ENCODE measurements at regions not wholly inside any gene's neighbourhood (a gene's known extent, or its start where the extent isn't known, plus 50 kb on each side); places are given as distances from the start of the nearest gene placed in this dataset.

DNA sequence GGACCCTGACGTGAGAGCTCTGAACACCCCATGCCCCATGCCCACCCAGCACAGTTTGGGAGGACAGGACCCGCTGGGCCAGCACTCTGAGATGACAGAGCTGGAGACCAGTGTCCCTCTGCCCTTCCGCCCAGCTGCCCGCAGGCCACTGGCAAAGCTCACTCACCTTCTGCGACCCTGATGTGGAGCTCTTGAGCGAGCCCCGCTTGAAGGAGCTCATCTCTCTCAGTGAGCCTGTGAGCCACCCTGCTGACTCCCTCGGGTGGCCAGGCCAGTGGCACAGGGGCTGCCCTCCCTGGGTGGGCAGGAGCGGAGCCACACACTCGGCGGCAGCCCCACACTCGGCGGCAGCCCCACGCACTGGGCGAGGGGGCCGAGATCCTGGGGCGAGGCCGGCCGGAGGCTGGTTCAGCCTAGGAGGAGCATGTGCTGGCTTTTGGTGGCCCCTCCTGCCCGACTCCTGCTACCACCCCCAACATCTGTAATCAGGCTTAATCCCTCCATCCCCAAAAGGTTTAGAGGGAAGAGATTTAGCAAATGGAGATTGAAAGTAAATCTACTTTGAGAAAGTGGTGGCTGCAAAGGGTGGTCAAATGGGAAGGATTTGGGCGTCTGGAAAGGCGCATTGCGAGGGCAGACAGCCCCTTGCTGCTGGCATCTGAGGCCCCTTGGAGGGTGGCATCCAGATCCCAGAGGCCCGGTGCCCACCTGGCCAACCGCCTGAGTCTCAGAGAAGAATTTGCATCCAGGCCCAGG, 59.4 kb upstream of the TRPM1 start:
- H3K27ac ChIP-seq: no peak overlapping the region
- H3K4me1 ChIP-seq: no peaks in the 10 kb centered on the region
- intact Hi-C loops (cut with DNase I; ENCODE audit: low total_unique reads): no loop called here
- H3K27me3 ChIP-seq: no peaks in the 10 kb centered on the region
- no peak overlapping the region for H3K4me3 ChIP-seq
- TF ChIP-seq POLR2A (IDR thresholded peaks at IDR 0.05): no peak
- TF ChIP-seq, protein P1, sequence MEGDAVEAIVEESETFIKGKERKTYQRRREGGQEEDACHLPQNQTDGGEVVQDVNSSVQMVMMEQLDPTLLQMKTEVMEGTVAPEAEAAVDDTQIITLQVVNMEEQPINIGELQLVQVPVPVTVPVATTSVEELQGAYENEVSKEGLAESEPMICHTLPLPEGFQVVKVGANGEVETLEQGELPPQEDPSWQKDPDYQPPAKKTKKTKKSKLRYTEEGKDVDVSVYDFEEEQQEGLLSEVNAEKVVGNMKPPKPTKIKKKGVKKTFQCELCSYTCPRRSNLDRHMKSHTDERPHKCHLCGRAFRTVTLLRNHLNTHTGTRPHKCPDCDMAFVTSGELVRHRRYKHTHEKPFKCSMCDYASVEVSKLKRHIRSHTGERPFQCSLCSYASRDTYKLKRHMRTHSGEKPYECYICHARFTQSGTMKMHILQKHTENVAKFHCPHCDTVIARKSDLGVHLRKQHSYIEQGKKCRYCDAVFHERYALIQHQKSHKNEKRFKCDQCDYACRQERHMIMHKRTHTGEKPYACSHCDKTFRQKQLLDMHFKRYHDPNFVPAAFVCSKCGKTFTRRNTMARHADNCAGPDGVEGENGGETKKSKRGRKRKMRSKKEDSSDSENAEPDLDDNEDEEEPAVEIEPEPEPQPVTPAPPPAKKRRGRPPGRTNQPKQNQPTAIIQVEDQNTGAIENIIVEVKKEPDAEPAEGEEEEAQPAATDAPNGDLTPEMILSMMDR (IDR thresholded peaks at IDR 0.05): no peak
- no peak for DNase-seq
- H3K36me3 ChIP-seq: no peaks in the 10 kb centered on the region
- no peaks in the 10 kb centered on the region for H3K9me3 ChIP-seq

DNA sequence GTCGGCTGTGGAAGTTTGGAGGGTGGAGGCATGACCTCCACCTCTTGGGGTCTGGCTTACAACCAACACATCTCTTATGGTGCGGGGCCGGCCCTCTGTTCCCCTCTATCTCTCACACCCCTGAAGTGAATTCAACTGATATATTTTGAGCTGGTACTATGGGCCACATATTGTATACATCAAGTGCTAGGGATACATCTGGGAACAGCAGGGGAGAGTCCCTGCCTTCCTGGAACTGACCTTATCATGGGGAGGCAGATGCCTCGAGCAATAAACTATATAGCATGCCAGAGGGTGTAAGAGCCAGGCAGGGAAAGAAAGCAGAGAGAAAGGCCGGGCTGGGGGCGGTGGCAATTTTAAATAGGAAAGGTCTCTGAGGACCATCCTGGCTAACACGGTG, 60.4 kb upstream of the TRPM1 start:
- Histone ChIP-seq H3K9me3 (no peaks in the 10 kb centered on the region), H3K4me3 (no peak overlapping the region), H3K27ac (no peak overlapping the region), H3K4me1 (no peaks in the 10 kb centered on the region), H3K27me3 (no peaks in the 10 kb centered on the region), H3K36me3 (no peaks in the 10 kb centered on the region)
- intact Hi-C loops (cut with DNase I; ENCODE audit: low total_unique reads): no loop called here
- no peak for DNase-seq
- TF ChIP-seq POLR2A (IDR thresholded peaks at IDR 0.05): no peak
- TF ChIP-seq, protein P1 (IDR thresholded peaks at IDR 0.05): no peak

DNA sequence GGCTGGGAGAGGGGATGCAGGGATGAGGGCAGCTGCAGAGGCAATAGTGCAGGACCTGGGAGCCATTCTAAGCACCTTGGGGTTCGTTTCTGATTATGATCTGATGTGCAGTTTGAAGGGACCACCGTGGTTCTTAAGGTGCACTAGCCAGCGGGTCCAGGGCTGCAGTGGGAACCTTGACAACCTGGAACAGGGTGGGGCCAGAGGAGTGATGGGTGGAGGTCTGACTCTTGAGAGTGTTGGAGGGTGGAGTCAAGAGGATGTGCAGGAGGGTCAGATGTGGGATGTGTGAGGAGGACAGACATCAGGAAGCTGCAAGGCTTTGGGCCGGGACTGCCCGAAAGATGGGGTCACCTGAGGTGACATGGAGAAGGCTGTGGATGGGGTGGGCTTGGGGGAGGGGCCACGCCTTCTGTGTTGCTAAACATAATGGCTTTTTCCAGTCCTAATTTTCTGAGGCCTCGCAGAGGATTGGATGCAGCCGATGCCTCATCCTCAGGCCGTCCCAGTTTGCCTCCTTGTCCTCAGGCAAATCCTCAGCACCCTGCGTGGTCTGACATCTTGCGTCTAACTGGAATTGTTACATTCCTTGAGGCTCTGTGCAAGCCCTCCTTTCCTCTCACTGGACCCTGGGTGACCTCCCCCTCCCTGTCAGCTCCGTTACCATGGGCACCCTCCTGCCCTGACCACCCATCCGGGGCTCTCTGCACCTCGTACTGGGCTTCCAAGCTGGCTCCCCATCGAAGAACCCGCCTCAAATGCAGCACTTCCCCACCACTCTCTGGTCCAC, 61.4 kb upstream of the TRPM1 start:
- no peak for DNase-seq
- no peaks in the 10 kb centered on the region for H3K27me3 ChIP-seq
- no peak overlapping the region for H3K27ac ChIP-seq
- intact Hi-C loops (cut with DNase I; ENCODE audit: low total_unique reads): no loop called here
- H3K36me3 ChIP-seq: no peaks in the 10 kb centered on the region
- no peak overlapping the region for H3K4me3 ChIP-seq
- H3K9me3 ChIP-seq: no peaks in the 10 kb centered on the region
- TF ChIP-seq, protein P1 (IDR thresholded peaks at IDR 0.05): no peak
- TF ChIP-seq POLR2A (IDR thresholded peaks at IDR 0.05): no peak
- H3K4me1 ChIP-seq: no peaks in the 10 kb centered on the region

DNA sequence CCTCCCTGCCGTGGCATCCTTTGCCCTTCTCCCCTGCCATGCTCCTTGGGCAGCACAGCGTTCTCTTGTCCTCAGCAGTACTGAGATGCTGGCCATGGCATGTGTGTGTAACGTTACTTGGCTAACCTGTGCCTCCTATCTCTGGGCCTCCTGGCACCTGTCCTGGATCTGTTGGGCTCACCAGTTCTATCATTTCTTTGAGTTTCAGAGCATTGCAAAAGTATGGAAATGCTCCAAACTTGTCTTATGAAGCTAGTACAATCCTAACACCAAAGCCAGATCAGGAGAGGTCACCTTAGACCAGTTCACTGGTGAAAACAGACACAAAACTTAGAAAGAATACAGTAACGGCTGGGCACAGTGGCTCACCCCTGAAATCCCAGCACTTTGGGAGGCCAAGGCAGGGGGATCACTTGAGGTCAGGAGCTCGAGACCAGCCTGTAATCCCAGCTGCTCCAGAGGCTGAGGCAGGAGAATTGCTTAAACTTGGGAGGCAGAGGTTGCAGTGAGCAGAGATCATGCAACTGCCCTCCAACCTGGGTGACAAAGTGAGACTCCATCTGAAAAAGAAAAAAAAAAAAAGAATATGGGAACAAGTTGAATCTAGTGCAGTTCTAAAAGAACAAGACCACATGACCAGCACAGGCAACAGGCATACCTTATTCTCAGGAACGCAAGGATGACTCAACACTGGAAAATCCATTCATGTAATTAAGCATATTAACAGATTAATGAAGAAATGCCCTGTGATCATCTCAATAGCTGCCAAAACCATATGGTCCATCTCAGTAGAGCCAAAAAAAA, 62.4 kb upstream of the TRPM1 start:
- DNase-seq: no peak
- Histone ChIP-seq H3K4me3 (no peak overlapping the region), H3K27ac (no peak overlapping the region), H3K36me3 (no peaks in the 10 kb centered on the region), H3K9me3 (no peaks in the 10 kb centered on the region), H3K4me1 (no peaks in the 10 kb centered on the region), H3K27me3 (no peaks in the 10 kb centered on the region)
- intact Hi-C loops (cut with DNase I; ENCODE audit: low total_unique reads): no loop called here
- TF ChIP-seq POLR2A (IDR thresholded peaks at IDR 0.05): no peak
- TF ChIP-seq, protein P1 (IDR thresholded peaks at IDR 0.05): no peak
